H9 (cell line): ENCODE measurements at regions not wholly inside any gene's neighbourhood (a gene's known extent, or its start where the extent isn't known, plus 50 kb on each side); places are given as distances from the start of the nearest gene placed in this dataset.

Experiments used
- DNase-seq: peaks from one replicate; pipeline ENCODE4 v3.0.0-alpha.2; 2017
- H2AFZ ChIP-seq: one replicate; pipeline ENCODE4 v1.6.1; 2013; ENCODE audit warnings: mild to moderate bottlenecking, low read length, control low read depth, moderate library complexity
- H2AK5ac ChIP-seq: 2 replicates; pipeline ENCODE4 v1.6.1; 2013; ENCODE audit warnings: low read length, control low read depth, mixed read lengths; ENCODE audit not compliant: insufficient read length
- H2BK120ac ChIP-seq: one replicate; pipeline ENCODE4 v1.6.1; 2013; ENCODE audit warnings: low read depth, mild to moderate bottlenecking, low read length, control low read depth, inconsistent platforms; ENCODE audit not compliant: poor library complexity, severe bottlenecking
- H2BK12ac ChIP-seq: 2 replicates; pipeline ENCODE4 v1.6.1; 2013; ENCODE audit warnings: low read length, control low read depth, mixed read lengths, low read depth; ENCODE audit not compliant: insufficient read length
- H2BK15ac ChIP-seq: 2 replicates; pipeline ENCODE4 v1.6.1; 2013; ENCODE audit warnings: low read depth, low read length, control low read depth
- H2BK20ac ChIP-seq: one replicate; pipeline ENCODE4 v1.6.1; 2013; ENCODE audit warnings: low read depth, mild to moderate bottlenecking, low read length, control low read depth, inconsistent platforms; ENCODE audit not compliant: poor library complexity, severe bottlenecking
- H2BK5ac ChIP-seq: 2 replicates; pipeline ENCODE4 v1.6.1; 2013; ENCODE audit warnings: low read length, control low read depth, mixed read lengths; ENCODE audit not compliant: insufficient read length
- H3K14ac ChIP-seq: 2 replicates; pipeline ENCODE4 v1.6.1; 2013; ENCODE audit warnings: low read length, control low read depth; ENCODE audit not compliant: insufficient read depth
- H3K18ac ChIP-seq: 2 replicates; pipeline ENCODE4 v1.6.1; 2013; ENCODE audit warnings: low read depth, mild to moderate bottlenecking, mixed read lengths, low read length, control low read depth; ENCODE audit not compliant: insufficient read length
- H3K23ac ChIP-seq: 2 replicates; pipeline ENCODE4 v1.6.1; 2013; ENCODE audit warnings: low read length, control low read depth, mixed read lengths, low read depth; ENCODE audit not compliant: insufficient read length
- H3K23me2 ChIP-seq: 2 replicates; pipeline ENCODE4 v1.6.1; 2013; ENCODE audit warnings: low read depth, mild to moderate bottlenecking, mixed read lengths, low read length, control low read depth; ENCODE audit not compliant: insufficient read length, poor library complexity, severe bottlenecking
- H3K27ac ChIP-seq: 2 replicates; pipeline ENCODE4 v1.5.1; 2013; ENCODE audit warnings: low read length, control low read depth, mixed read lengths, low read depth; ENCODE audit not compliant: insufficient read length
- H3K27me3 ChIP-seq: 2 replicates; pipeline ENCODE4 v1.6.1; 2013; ENCODE audit warnings: low read length, control low read depth, inconsistent platforms; ENCODE audit not compliant: insufficient read depth
- H3K4ac ChIP-seq: 2 replicates; pipeline ENCODE4 v1.6.1; 2013; ENCODE audit warnings: low read depth, mild to moderate bottlenecking, control low read depth, inconsistent platforms, low read length, moderate library complexity
- H3K4me1 ChIP-seq: 2 replicates; pipeline ENCODE4 v1.6.1; 2013; ENCODE audit warnings: low read length, control low read depth, inconsistent platforms; ENCODE audit not compliant: insufficient read depth
- H3K4me2 ChIP-seq: 2 replicates; pipeline ENCODE4 v1.6.1; 2013; ENCODE audit warnings: low read length, control low read depth, mixed read lengths; ENCODE audit not compliant: insufficient read length, insufficient read depth
- H3K56ac ChIP-seq: 2 replicates; pipeline ENCODE4 v1.6.1; 2013; ENCODE audit warnings: low read depth, mild to moderate bottlenecking, mixed read lengths, low read length, control low read depth; ENCODE audit not compliant: insufficient read length
- H3K79me1 ChIP-seq: 2 replicates; pipeline ENCODE4 v1.6.1; 2013; ENCODE audit warnings: low read depth, mild to moderate bottlenecking, moderate library complexity, low read length, control low read depth, inconsistent platforms; ENCODE audit not compliant: insufficient read depth, poor library complexity, severe bottlenecking
- H3K79me2 ChIP-seq: 2 replicates; pipeline ENCODE4 v1.6.1; 2013; ENCODE audit warnings: low read length, control low read depth, inconsistent platforms; ENCODE audit not compliant: insufficient read depth
- H3K9ac ChIP-seq: 2 replicates; pipeline ENCODE4 v1.6.1; 2013; ENCODE audit warnings: low read length, control low read depth, mixed read lengths; ENCODE audit not compliant: insufficient read length; ENCODE audit errors: extremely low read depth
- H3K9me3 ChIP-seq: one replicate; pipeline ENCODE4 v1.6.1; 2013; ENCODE audit warnings: low read depth, low read length, inconsistent platforms; ENCODE audit not compliant: control insufficient read depth
- H3T11ph ChIP-seq: one replicate; pipeline ENCODE4 v1.6.1; 2013; ENCODE audit warnings: mild to moderate bottlenecking, low read length, control low read depth, inconsistent platforms
- H4K20me1 ChIP-seq: one replicate; pipeline ENCODE4 v1.6.1; 2013; ENCODE audit not compliant: control insufficient read depth, insufficient read length, insufficient read depth
- H4K5ac ChIP-seq: 2 replicates; pipeline ENCODE4 v1.6.1; 2013; ENCODE audit warnings: low read depth, mild to moderate bottlenecking, mixed read lengths, low read length, control low read depth; ENCODE audit not compliant: insufficient read length
- H4K8ac ChIP-seq: replicated peaks from 2 replicates; pipeline ENCODE4 v1.6.1; 2013; ENCODE audit warnings: low read length, control low read depth, mixed read lengths, low read depth; ENCODE audit not compliant: insufficient read length
- H4K91ac ChIP-seq: 2 replicates; pipeline ENCODE4 v1.6.1; 2013; ENCODE audit warnings: low read depth, mild to moderate bottlenecking, moderate library complexity, mixed read lengths, low read length, control low read depth; ENCODE audit not compliant: insufficient read length
- H3K27ac Mint-ChIP-seq, 3 experiments: 2 replicates in 2 of 3; 3 replicates in 1 of 3; pipeline ENCODE4 v1.8.0; 2020 to 2021; ENCODE audit warnings: mixed read lengths in 3 of 3, mild to moderate bottlenecking in 1 of 3, moderate library complexity in 1 of 3
- H3K27me3 Mint-ChIP-seq: 2 replicates; pipeline ENCODE4 v1.8.0; 2021; ENCODE audit warnings: low read depth, mild to moderate bottlenecking, moderate library complexity, mixed read lengths
- H3K36me3 Mint-ChIP-seq, 3 experiments: 2 replicates in 2 of 3; 3 replicates in 1 of 3; pipeline ENCODE4 v1.8.0; 2020 to 2021; ENCODE audit warnings: low read depth in 3 of 3, mixed read lengths in 3 of 3; ENCODE audit not compliant: insufficient read depth in 1 of 3
- H3K4me1 Mint-ChIP-seq, 2 experiments: 2 replicates each; pipeline ENCODE4 v1.8.0; 2020; ENCODE audit warnings: mixed read lengths in 2 of 2
- H3K4me3 Mint-ChIP-seq, 2 experiments: 2 replicates in 1 of 2; 3 replicates in 1 of 2; pipeline ENCODE4 v1.8.0; 2020 to 2021; ENCODE audit warnings: mild to moderate bottlenecking in 2 of 2, mixed read lengths in 2 of 2, moderate library complexity in 1 of 2
- H3K9me3 Mint-ChIP-seq, 2 experiments: 2 replicates in 1 of 2; 3 replicates in 1 of 2; pipeline ENCODE4 v1.8.0; 2020; ENCODE audit warnings: mild to moderate bottlenecking in 2 of 2, mixed read lengths in 2 of 2, moderate library complexity in 1 of 2
- CTCF ChIP-seq: fragments of 200-600 bp; sonication (generic); conservative IDR thresholded peaks from 3 replicates; pipeline ENCODE4 v1.8.0; 2021; ENCODE audit warnings: antibody characterized with exemption, mild to moderate bottlenecking

GRCh38 chr2:160639472-160639871, 145.9 kb upstream of the RBMS1 start:
- Histone ChIP-seq H2BK120ac (no peak overlapping the region), H3K4me1 (no peaks in the 10 kb centered on the region), H2BK5ac (no peak overlapping the region), H3K18ac (no peak overlapping the region), H2BK15ac (no peak overlapping the region), H3K79me2 (no peaks in the 10 kb centered on the region), H3K27me3 (no peaks in the 10 kb centered on the region), H3K4me2 (no peak overlapping the region), H2AFZ (no peak overlapping the region), H3K9ac (no peak overlapping the region), H2BK20ac (no peak overlapping the region), H3K14ac (no peak overlapping the region), H3K9me3 (no peaks in the 10 kb centered on the region), H4K20me1 (no peaks in the 10 kb centered on the region), H3K56ac (no peak overlapping the region), H3K79me1 (no peaks in the 10 kb centered on the region), H3K23ac (no peak overlapping the region), H2BK12ac (no peak overlapping the region), H3K23me2 (no peaks in the 10 kb centered on the region), H3K4ac (no peak overlapping the region), H3T11ph (no peak overlapping the region), H2AK5ac (no peak overlapping the region), H4K5ac (no peak overlapping the region), H3K27ac (no peak overlapping the region), H4K8ac (no peak overlapping the region), H4K91ac (no peak overlapping the region)
- Mint-ChIP-seq H3K4me3 (no peak overlapping the region), H3K4me1 (peaks cover 7 to 9% of the 10 kb centered on the region in 2 experiments), H3K36me3 (peaks cover 6 to 30% (median 10%) of the 10 kb centered on the region in 3 experiments), H3K27me3 (no peaks in the 10 kb centered on the region), H3K27ac (no peak overlapping the region), H3K9me3 (peaks cover 22 to 24% of the 10 kb centered on the region in 2 experiments)
- no peak for DNase-seq
- no peak for TF ChIP-seq CTCF
